Neural cell (in vitro differentiated cells): ENCODE measurements at regions not wholly inside any gene's neighbourhood (a gene's known extent, or its start where the extent isn't known, plus 50 kb on each side); places are given as distances from the start of the nearest gene placed in this dataset.

ENCODE experiments used
- EP300 ChIP-seq: fragments of 450-650 bp; conservative IDR thresholded peaks from 2 replicates; pipeline ENCODE4 v1.6.1; 2014; ENCODE audit warnings: antibody characterized with exemption, mild to moderate bottlenecking, moderate library complexity; ENCODE audit not compliant: poor library complexity, severe bottlenecking
- EZH2 ChIP-seq: fragments of 200-600, 300-800 bp; shearing (Covaris generic), sonication (generic); IDR thresholded peaks from 2 replicates; pipeline ENCODE4 v1.6.1; 2014; ENCODE audit warnings: antibody characterized with exemption, low read length, borderline replicate concordance, mild to moderate bottlenecking; ENCODE audit not compliant: insufficient read depth, poor library complexity, severe bottlenecking
- MXI1 ChIP-seq: fragments of 450-650 bp; conservative IDR thresholded peaks from 2 replicates; pipeline ENCODE4 v1.6.1; 2014; ENCODE audit warnings: antibody characterized with exemption, mild to moderate bottlenecking; ENCODE audit not compliant: poor library complexity, severe bottlenecking
- POLR2AphosphoS5 ChIP-seq: IDR thresholded peaks from 2 replicates; pipeline ENCODE4 v1.6.1; 2012
- RAD21 ChIP-seq: fragments of 450-650 bp; conservative IDR thresholded peaks from 2 replicates; pipeline ENCODE4 v1.6.1; 2014; ENCODE audit warnings: antibody characterized with exemption, mild to moderate bottlenecking, moderate library complexity
- SMC3 ChIP-seq: fragments of 450-650 bp; conservative IDR thresholded peaks from 2 replicates; pipeline ENCODE4 v1.6.1; 2014; ENCODE audit warnings: antibody characterized with exemption, mild to moderate bottlenecking, moderate library complexity; ENCODE audit not compliant: poor library complexity
- TAF1 ChIP-seq: IDR thresholded peaks from 2 replicates; pipeline ENCODE4 v1.6.1; 2012; ENCODE audit warnings: low read depth
- TF ChIP-seq, protein P1 (sequence below): fragments of 450-650 bp; IDR thresholded peaks from 2 replicates; pipeline ENCODE4 v1.5.1; 2014; ENCODE audit warnings: antibody characterized with exemption, mild to moderate bottlenecking, moderate library complexity; ENCODE audit not compliant: poor library complexity, severe bottlenecking
- TF ChIP-seq, protein P2 (sequence below): IDR thresholded peaks from 2 replicates; pipeline ENCODE4 v1.6.1; 2012; ENCODE audit warnings: borderline replicate concordance

DNA sequence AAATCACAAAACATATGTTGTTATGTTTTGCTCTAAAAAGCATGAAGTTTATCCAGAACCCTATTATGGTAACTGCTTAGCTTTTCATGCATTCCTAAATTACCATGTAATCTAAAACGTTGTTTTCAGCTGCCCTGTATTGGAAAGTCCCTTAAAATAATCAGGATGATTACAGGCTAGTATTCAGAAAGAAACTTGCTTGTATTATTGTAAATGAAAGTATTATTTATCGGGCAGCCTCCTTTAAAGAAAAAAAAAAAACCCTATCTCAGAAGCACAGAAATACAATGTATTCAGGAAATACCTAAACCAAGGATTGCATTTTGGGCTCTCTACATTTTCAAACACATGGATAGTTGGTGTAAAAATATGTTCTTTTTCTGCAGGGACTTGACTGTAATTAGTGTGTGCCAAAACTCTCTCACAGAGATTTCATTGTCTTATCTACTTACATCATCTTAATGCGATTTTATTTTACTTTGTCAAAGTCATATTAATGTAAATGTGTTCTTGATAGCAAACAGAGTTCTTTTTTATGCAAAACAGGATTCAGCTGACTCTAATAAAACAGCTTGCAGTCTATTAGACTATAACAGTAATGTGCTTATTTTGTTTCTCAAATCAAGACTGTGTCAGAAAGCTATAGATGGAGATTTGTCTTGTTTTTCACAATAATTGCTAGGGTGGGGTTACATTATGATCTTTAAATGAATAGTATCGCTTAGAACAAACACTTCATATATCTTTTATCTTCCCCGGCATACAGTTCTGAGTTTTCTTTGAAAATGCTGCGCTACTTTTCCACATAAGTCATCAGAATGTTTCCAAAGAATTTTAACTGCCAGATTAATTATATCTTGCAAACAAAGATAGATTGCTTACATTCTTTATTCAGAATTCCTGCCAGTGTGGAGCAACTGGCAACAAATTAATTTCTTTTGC is 65.3 kb upstream of the ARID5B start:
- TF ChIP-seq TAF1: no peak
- no peak for TF ChIP-seq EP300
- TF ChIP-seq POLR2AphosphoS5: no peak
- no peak for TF ChIP-seq MXI1
- TF ChIP-seq, protein P1, sequence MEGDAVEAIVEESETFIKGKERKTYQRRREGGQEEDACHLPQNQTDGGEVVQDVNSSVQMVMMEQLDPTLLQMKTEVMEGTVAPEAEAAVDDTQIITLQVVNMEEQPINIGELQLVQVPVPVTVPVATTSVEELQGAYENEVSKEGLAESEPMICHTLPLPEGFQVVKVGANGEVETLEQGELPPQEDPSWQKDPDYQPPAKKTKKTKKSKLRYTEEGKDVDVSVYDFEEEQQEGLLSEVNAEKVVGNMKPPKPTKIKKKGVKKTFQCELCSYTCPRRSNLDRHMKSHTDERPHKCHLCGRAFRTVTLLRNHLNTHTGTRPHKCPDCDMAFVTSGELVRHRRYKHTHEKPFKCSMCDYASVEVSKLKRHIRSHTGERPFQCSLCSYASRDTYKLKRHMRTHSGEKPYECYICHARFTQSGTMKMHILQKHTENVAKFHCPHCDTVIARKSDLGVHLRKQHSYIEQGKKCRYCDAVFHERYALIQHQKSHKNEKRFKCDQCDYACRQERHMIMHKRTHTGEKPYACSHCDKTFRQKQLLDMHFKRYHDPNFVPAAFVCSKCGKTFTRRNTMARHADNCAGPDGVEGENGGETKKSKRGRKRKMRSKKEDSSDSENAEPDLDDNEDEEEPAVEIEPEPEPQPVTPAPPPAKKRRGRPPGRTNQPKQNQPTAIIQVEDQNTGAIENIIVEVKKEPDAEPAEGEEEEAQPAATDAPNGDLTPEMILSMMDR: no peak
- TF ChIP-seq EZH2: no peak
- TF ChIP-seq SMC3: no peak
- TF ChIP-seq, protein P2, sequence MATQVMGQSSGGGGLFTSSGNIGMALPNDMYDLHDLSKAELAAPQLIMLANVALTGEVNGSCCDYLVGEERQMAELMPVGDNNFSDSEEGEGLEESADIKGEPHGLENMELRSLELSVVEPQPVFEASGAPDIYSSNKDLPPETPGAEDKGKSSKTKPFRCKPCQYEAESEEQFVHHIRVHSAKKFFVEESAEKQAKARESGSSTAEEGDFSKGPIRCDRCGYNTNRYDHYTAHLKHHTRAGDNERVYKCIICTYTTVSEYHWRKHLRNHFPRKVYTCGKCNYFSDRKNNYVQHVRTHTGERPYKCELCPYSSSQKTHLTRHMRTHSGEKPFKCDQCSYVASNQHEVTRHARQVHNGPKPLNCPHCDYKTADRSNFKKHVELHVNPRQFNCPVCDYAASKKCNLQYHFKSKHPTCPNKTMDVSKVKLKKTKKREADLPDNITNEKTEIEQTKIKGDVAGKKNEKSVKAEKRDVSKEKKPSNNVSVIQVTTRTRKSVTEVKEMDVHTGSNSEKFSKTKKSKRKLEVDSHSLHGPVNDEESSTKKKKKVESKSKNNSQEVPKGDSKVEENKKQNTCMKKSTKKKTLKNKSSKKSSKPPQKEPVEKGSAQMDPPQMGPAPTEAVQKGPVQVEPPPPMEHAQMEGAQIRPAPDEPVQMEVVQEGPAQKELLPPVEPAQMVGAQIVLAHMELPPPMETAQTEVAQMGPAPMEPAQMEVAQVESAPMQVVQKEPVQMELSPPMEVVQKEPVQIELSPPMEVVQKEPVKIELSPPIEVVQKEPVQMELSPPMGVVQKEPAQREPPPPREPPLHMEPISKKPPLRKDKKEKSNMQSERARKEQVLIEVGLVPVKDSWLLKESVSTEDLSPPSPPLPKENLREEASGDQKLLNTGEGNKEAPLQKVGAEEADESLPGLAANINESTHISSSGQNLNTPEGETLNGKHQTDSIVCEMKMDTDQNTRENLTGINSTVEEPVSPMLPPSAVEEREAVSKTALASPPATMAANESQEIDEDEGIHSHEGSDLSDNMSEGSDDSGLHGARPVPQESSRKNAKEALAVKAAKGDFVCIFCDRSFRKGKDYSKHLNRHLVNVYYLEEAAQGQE: no peak
- no peak for TF ChIP-seq RAD21
